BLaER1 treated with 17β-estradiol and CSF1 and Interleukin-3, amounts not matched to agents 10 nM and 100 nM (cell line): ENCODE measurements at regions not wholly inside any gene's neighbourhood (a gene's known extent, or its start where the extent isn't known, plus 50 kb on each side); places are given as distances from the start of the nearest gene placed in this dataset.
A peak's percentile ranks its signal among the peaks of the same experiment; 100 is the strongest.
"Not testable (repeated sequence)": the region's sequence is repeated elsewhere in the genome, so short reads cannot be mapped to it uniquely, and the experiment has no call there.

Experiments
- H3K27ac ChIP-seq, 11 experiments: shearing (Covaris generic); formaldehyde crosslinking; 2 replicates each; pipeline ENCODE4 v1.8.1; 2022
- H3K27me3 ChIP-seq, 11 experiments: shearing (Covaris generic); formaldehyde crosslinking; 2 replicates each; pipeline ENCODE4 v1.8.1; 2022
- H3K36me3 ChIP-seq, 11 experiments: shearing (Covaris generic); formaldehyde crosslinking; 2 replicates each; pipeline ENCODE4 v1.8.1; 2022
- H3K4me1 ChIP-seq, 10 experiments: shearing (Covaris generic); formaldehyde crosslinking; 2 replicates each; pipeline ENCODE4 v1.8.1; 2022
- H3K4me2 ChIP-seq, 11 experiments: shearing (Covaris generic); formaldehyde crosslinking; 2 replicates each; pipeline ENCODE4 v1.8.1; 2022
- H3K4me3 ChIP-seq, 10 experiments: shearing (Covaris generic); formaldehyde crosslinking; 2 replicates each; pipeline ENCODE4 v1.8.1; 2022
- H3K9ac ChIP-seq, 11 experiments: shearing (Covaris generic); formaldehyde crosslinking; 2 replicates each; pipeline ENCODE4 v1.8.1; 2022
- H3K9me3 ChIP-seq, 11 experiments: shearing (Covaris generic); formaldehyde crosslinking; replicated peaks in 1 of 11; 2 replicates each; pipeline ENCODE4 v1.8.1; 2022
- H4K20me1 ChIP-seq, 11 experiments: shearing (Covaris generic); formaldehyde crosslinking; 2 replicates each; pipeline ENCODE4 v1.8.1; 2022
- Cebpa-rat ChIP-seq, 11 experiments: shearing (Covaris generic); IDR thresholded peaks; 2 replicates each; pipeline ENCODE4 v1.8.1; 2022

DNA sequence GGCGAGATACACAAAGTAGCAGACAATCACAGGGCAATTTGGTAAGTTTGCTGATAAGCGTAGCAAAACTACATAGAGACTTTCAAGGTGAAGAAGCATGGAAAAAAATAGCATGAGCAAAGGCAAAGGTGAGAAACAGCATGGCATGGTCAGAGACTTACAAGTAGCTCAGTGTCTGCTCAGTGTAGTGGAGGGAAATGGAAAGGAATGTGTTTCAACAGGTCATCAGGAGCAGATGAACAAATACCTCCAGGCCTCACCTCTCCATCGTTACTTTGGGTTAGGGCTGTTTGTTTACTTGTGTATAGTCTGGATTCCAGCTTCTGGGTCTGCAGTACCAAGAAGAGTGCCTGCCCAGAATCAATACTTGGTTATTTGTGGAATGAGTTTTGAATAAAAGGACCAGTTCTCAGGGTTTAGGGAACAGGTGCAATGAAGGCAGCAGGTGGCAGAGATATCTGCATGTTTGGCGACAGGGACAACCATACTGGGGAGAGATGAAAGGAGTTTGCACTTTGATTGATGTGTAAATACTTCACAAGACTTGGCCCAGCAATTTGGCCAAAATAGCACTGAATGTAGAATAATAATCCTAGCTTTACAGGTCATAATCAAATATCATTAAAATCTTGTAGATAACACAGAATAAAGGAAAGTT, 97.0 kb upstream of the FGGY start:
- no peak overlapping the region for H3K4me2 ChIP-seq
- H3K4me1 ChIP-seq: peaks cover 0 to 19% (median 11%) of the 10 kb centered on the region in 10 experiments; a peak in 11 of 20 replicates
- H4K20me1 ChIP-seq: no peaks in the 10 kb centered on the region
- H3K9me3 ChIP-seq: peaks cover 0 to 9% (median 4%) of the 10 kb centered on the region in 11 experiments; a peak in 9 of 22 replicates
- no peaks in the 10 kb centered on the region for H3K27me3 ChIP-seq
- H3K4me3 ChIP-seq: no peak overlapping the region
- H3K27ac ChIP-seq: no peak overlapping the region
- H3K9ac ChIP-seq: no peak overlapping the region
- TF ChIP-seq Cebpa-rat (IDR thresholded peaks at IDR 0.05): no peak
- H3K36me3 ChIP-seq: no peaks in the 10 kb centered on the region

DNA sequence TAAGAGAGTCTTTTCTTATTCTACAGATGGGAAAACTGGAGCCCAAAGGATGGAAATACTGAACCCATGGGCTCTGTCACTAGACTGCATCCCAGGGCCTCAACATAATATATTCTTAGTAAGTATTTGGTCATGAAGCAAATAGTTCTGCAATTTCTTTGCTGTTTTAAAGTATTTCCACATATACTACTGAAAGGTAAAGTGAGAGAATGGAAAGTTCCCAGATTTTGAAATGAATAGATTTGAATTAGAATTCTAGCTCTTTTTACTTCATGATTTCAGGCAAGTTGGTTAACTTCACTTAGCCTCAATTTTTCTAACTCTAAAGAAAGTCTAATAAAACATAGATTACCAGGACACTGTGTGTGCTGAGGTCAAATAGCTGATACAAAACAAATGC, 95.6 kb upstream of the FGGY start:
- Histone ChIP-seq H3K4me1 (peaks cover 0 to 19% (median 10%) of the 10 kb centered on the region in 10 experiments; a peak in 11 of 20 replicates), H3K27ac (no peak overlapping the region), H3K4me3 (no peak overlapping the region), H4K20me1 (no peaks in the 10 kb centered on the region), H3K4me2 (no peak overlapping the region), H3K9me3 (peaks cover 0 to 15% (median 6%) of the 10 kb centered on the region in 11 experiments; a peak in 10 of 22 replicates), H3K36me3 (no peaks in the 10 kb centered on the region), H3K27me3 (no peaks in the 10 kb centered on the region), H3K9ac (no peak overlapping the region)
- no peak for TF ChIP-seq Cebpa-rat (IDR thresholded peaks at IDR 0.05)

DNA sequence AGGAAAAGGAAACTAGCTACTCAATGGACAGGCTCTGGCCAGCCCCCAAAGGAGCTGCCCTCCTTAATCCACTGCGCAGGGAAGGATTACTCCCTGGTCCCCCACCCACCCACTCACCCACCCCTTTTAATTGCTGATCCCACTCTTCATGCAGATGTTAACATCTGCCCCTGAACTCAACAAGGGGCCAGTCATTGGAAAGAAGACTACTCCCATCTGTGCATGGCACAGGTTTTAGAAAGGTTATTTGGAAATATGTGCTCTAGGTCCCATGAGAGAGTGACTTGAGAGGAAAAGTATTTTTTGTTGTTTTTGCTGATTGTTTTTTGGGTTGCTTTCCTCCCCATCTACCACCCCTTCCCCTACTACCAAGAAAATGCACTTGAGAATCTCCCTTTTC, 94.4 kb upstream of the FGGY start:
- no peak overlapping the region for H3K27ac ChIP-seq
- peaks cover 0 to 15% (median 6%) of the 10 kb centered on the region in 11 experiments; a peak in 11 of 22 replicates for H3K9me3 ChIP-seq
- H3K27me3 ChIP-seq: no peaks in the 10 kb centered on the region
- no peak overlapping the region for H3K9ac ChIP-seq
- peaks cover 0 to 27% (median 11%) of the 10 kb centered on the region in 10 experiments; a peak in 11 of 20 replicates for H3K4me1 ChIP-seq
- H3K4me3 ChIP-seq: no peak overlapping the region
- H3K36me3 ChIP-seq: no peaks in the 10 kb centered on the region
- no peaks in the 10 kb centered on the region for H4K20me1 ChIP-seq
- H3K4me2 ChIP-seq: peak overlapping the region in 1 of 11 experiments; percentile 61; a peak in 2 of 22 replicates
- TF ChIP-seq Cebpa-rat (IDR thresholded peaks at IDR 0.05): no peak

DNA sequence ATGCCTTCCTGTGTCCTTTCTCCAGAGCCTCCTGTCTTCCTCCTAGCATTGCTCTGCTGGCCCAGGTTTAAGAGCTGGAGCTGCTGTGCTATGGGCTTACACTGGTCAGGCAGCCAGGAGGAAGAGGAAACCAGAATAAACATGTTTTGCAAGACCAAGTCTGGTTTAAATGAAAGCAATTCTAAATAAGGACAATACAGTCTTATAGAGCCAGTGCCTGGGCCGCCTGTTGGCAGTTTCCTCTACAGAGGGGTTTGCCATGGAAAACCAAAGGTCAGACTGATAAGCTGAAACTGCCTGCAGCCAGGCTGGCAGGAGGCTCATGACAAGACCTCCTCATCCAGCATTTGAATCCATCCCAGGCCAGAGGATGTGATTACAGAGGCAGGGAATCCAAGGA, 92.9 kb upstream of the FGGY start:
- peaks cover 0 to 17% (median 7%) of the 10 kb centered on the region in 11 experiments; a peak in 12 of 22 replicates for H3K9me3 ChIP-seq
- H3K4me3 ChIP-seq: no peak overlapping the region
- H4K20me1 ChIP-seq: no peaks in the 10 kb centered on the region
- no peaks in the 10 kb centered on the region for H3K27me3 ChIP-seq
- H3K27ac ChIP-seq: peak overlapping the region in 4 of 11 experiments; percentile 22 to 65 (median 40); a peak in 9 of 22 replicates
- TF ChIP-seq Cebpa-rat (IDR thresholded peaks at IDR 0.05): no peak
- peaks cover 0 to 27% (median 11%) of the 10 kb centered on the region in 10 experiments; a peak in 11 of 20 replicates for H3K4me1 ChIP-seq
- H3K9ac ChIP-seq: no peak overlapping the region; a peak in 1 of 22 replicates
- no peaks in the 10 kb centered on the region for H3K36me3 ChIP-seq
- H3K4me2 ChIP-seq: peak overlapping the region in 7 of 11 experiments; percentile 4 to 70 (median 49); a peak in 11 of 22 replicates

DNA sequence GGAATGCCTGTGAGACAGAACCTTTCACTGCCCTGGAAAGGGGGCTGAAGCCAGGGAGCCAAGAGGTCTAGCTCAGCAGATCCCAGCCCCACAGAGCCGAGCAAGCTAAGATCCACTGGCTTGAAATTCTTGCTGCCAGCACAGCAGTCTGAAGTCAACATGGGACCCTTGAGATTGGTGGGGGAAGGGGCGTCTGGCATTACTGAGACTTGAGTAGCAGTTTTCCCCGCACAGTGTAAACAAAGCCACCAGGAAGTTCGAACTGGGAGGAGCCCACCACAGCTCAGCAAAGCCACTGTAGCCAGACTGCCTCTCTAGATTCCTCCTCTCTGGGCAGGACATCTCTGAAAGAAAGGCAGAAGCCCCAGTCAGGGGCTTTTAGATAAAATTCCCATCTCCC, 90.3 kb upstream of the FGGY start:
- not testable (repeated sequence) for H3K36me3 ChIP-seq, H3K27me3 ChIP-seq, H3K9ac ChIP-seq, H3K4me3 ChIP-seq, H4K20me1 ChIP-seq
- Histone ChIP-seq H3K9me3 (peaks cover 0 to 31% (median 15%) of the 10 kb centered on the region in 11 experiments; a peak in 12 of 22 replicates), H3K27ac (peak overlapping the region in 2 of 11 experiments; percentile 41 to 45; a peak in 3 of 22 replicates), H3K4me1 (peaks cover 0 to 27% (median 11%) of the 10 kb centered on the region in 10 experiments; a peak in 11 of 20 replicates), H3K4me2 (peak overlapping the region in 3 of 11 experiments; percentile 4 to 18 (median 15); a peak in 2 of 22 replicates)

DNA sequence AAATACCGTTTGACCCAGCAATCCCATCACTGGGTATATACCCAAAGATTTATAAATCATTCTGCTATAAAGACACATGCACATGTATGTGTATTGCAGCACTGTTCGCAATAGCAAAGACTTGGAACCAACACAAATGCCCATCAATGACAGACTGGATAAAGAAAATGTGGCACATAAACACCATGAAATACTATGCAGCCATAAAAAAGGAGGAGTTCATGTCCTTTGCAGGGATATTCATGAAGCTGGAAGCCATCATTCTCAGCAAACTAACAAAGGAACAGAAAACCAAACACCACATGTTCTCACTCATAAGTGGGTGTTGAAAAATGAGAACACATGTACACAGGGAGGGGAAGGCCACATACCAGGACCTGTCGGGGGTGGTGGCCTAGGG, 86.5 kb upstream of the FGGY start:
- not testable (repeated sequence) for H3K27ac ChIP-seq, H3K4me1 ChIP-seq, H3K36me3 ChIP-seq, H3K4me3 ChIP-seq, H4K20me1 ChIP-seq, H3K27me3 ChIP-seq, H3K4me2 ChIP-seq, H3K9ac ChIP-seq
- H3K9me3 ChIP-seq: peaks cover 0 to 26% (median 8%) of the 10 kb centered on the region in 11 experiments; a peak in 7 of 22 replicates

DNA sequence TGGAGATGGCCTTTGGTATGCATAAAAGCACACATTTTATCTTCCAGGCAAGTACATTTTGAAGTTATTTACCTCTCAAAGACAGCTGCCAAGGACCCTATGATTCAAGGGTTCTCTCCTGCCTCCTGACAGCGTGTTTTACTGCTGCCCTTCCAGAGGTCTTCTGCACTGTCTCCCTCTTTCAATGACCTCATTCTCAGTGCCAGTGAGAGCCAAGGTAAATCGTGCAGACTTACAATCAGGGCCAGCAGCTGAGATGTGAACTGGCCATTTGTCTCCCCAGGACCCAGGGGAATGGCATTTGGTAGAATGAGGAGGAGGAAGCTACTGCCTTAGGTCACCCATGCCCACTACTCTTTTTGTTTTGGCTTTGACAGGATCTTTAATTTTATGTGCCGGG, 84.2 kb upstream of the FGGY start:
- TF ChIP-seq Cebpa-rat (IDR thresholded peaks at IDR 0.05): no peak
- Histone ChIP-seq H4K20me1 (no peaks in the 10 kb centered on the region), H3K27me3 (no peaks in the 10 kb centered on the region)

DNA sequence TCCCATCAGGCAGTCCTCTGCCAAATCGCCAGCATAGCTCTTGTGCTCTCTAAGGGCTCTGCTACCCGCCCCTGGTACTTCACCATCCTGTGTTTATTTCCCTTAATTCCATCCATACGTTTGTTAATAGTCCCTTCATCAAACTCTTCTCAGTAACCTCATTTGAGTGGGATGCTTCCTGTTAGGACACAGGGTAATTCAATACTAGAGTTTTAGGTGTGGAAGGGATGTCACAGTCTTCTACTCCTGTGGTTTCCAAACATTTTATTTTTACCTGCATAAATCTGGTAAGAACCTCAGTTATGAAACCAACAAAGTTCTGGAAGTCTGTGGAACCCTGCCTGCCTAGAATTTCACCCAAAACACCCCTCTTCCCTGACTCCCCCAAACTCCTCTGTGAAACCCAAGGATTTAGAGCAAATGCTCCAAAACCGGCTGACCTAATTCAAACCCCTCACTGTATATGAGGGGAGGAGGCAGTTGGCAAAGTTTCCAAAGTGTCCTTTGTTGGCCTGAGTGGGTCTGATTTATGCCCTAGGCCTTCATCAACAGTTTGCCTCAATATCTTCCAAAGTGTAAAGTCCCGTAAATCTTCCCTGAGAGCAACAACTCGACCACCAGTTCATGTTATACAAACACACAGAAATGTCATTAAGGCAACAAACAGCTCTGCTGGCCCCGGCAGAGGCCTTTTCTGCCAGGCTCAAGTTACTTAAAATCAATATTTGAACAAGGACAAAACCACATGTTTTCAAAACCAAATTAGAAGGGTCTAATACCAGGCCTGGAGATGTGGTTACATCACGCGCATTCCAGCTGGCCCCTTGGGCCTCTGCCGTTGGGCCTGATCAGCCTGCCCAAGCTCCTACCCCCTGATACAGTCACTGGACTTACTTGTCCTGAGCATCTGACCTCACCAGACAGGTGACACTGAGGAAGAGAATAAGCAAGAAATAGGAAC, 82.4 kb upstream of the FGGY start:
- TF ChIP-seq Cebpa-rat (IDR thresholded peaks at IDR 0.05): no peak
- no peak overlapping the region for H3K27ac ChIP-seq
- no peak overlapping the region for H3K9ac ChIP-seq
- no peak overlapping the region for H3K4me3 ChIP-seq
- peaks cover 0 to 29% (median 11%) of the 10 kb centered on the region in 11 experiments; a peak in 9 of 22 replicates for H3K9me3 ChIP-seq
- H3K36me3 ChIP-seq: no peaks in the 10 kb centered on the region
- H3K27me3 ChIP-seq: no peaks in the 10 kb centered on the region
- no peaks in the 10 kb centered on the region for H4K20me1 ChIP-seq
- no peak overlapping the region for H3K4me2 ChIP-seq
- peaks cover 0 to under 1% (median 0%) of the 10 kb centered on the region in 10 experiments; a peak in 2 of 20 replicates for H3K4me1 ChIP-seq

More for the DNA sequence above, 84.2 kb upstream of the FGGY start:
- Histone ChIP-seq H3K27ac (no peak overlapping the region), H3K4me3 (no peak overlapping the region), H3K9me3 (peaks cover 0 to 29% (median 12%) of the 10 kb centered on the region in 11 experiments; a peak in 9 of 22 replicates), H3K4me1 (no peaks in the 10 kb centered on the region), H3K4me2 (no peak overlapping the region), H3K9ac (no peak overlapping the region), H3K36me3 (no peaks in the 10 kb centered on the region)

DNA sequence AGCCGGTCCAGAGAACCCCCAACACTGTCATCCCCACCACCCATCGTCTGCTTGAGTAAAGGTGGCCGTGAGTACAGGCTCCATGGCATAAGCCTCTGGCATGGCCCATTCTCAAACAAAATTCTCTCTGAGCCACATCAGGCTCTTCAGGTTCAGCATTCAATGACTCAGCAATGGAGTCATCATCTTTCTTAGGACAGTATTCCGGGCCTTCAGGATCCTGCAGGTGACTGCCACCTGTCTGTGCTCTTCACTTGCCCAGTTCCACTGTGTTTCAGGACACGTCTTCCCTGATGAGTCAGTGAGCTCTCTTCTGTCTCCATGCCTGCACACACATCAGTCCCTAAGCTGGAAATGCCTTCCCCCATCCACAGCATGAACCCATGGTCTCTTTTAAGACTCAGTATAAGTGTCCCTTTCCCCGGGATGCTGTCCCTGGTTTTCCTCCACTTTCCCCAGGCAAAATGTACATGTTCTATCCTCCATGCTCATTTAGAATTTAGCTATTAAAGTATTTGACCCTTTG, 81.1 kb upstream of the FGGY start:
- no peak overlapping the region for H3K9ac ChIP-seq
- H3K27ac ChIP-seq: no peak overlapping the region
- H4K20me1 ChIP-seq: no peaks in the 10 kb centered on the region
- H3K4me2 ChIP-seq: no peak overlapping the region
- no peaks in the 10 kb centered on the region for H3K36me3 ChIP-seq
- TF ChIP-seq Cebpa-rat (IDR thresholded peaks at IDR 0.05): no peak
- H3K4me3 ChIP-seq: no peak overlapping the region
- H3K4me1 ChIP-seq: peaks cover 0 to 13% (median 8%) of the 10 kb centered on the region in 10 experiments; a peak in 16 of 20 replicates
- H3K27me3 ChIP-seq: no peaks in the 10 kb centered on the region
- peaks cover 0 to 21% (median 6%) of the 10 kb centered on the region in 11 experiments; a peak in 8 of 22 replicates for H3K9me3 ChIP-seq

DNA sequence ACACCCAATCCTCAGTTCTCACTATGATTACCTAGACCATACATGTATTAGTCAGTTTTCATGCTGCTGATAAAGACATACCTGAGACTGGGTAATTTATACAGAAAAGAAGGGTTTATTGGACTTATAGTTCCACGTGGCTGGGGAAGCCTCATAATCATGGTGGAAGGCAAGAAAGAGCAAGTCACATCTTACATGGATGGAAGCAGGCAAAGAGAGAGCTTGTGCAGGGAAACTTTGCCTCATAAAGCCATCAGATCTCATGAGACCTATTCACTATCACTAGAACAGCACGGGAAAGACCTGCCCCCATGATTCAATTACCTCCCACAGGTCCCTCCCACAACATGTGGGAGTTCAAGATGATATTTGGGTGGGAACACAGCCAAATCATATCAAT, 79.5 kb upstream of the FGGY start:
- H3K27me3 ChIP-seq, H3K4me2 ChIP-seq, H3K36me3 ChIP-seq, H4K20me1 ChIP-seq, H3K27ac ChIP-seq, H3K4me3 ChIP-seq, H3K9ac ChIP-seq: not testable (repeated sequence)
- Histone ChIP-seq H3K9me3 (peaks cover 0 to 14% (median 6%) of the 10 kb centered on the region in 11 experiments; a peak in 8 of 22 replicates), H3K4me1 (peaks cover 0 to 19% (median 9%) of the 10 kb centered on the region in 10 experiments; a peak in 16 of 20 replicates)
